NT2/D1 (cell line): ENCODE measurements at regions not wholly inside any gene's neighbourhood (a gene's known extent, or its start where the extent isn't known, plus 50 kb on each side); places are given as distances from the start of the nearest gene placed in this dataset.

Source experiments
- SUZ12 ChIP-seq: IDR thresholded peaks from 2 replicates; pipeline ENCODE4 v1.6.1; 2011; ENCODE audit not compliant: insufficient read length, insufficient read depth; ENCODE audit errors: extremely low read depth
- YY1 ChIP-seq: IDR thresholded peaks from 2 replicates; pipeline ENCODE4 v1.6.1; 2011; ENCODE audit not compliant: insufficient read length, insufficient read depth

DNA sequence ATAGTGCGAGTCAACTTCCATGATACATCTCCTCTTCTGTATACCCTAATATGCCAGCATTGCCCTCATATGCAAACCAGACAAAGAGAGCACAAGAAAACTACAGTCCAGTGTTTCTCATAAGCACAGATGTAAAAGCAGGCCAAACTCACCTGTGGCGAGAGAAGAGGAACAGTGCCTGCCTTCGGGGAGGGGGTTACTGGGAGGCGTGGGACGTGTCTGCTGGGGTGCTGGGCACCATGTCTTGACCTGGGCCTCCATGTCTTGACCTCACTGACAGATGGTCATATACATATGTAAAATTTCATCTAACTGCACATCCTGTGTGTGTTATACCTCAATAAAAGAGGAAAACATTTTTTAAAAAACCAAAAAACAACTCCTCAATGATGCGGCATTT is 159.3 kb upstream of the PPP1R26 start:
- TF ChIP-seq YY1 = no peak
- TF ChIP-seq SUZ12 = no peak
